Effector memory CD8-positive, alpha-beta T cell (primary cell): ENCODE measurements at regions not wholly inside any gene's neighbourhood (a gene's known extent, or its start where the extent isn't known, plus 50 kb on each side); places are given as distances from the start of the nearest gene placed in this dataset.

Experiments used
- ATAC-seq: fragments of 150-1000 bp; cut with Tn5 transposase; replicated peaks from 2 replicates; pipeline ENCODE4 v1.10.0; 2021; ENCODE audit warnings: mild to moderate bottlenecking, moderate library complexity
- DNase-seq, 3 experiments: peaks; one replicate each; pipeline ENCODE4 v3.0.0; 2021
- H3K27ac Mint-ChIP-seq, 2 donors: one replicate each; pipeline ENCODE4 v1.8.0; 2022; ENCODE audit warnings: mild to moderate bottlenecking in 2 of 2, mixed read lengths in 2 of 2, moderate library complexity in 2 of 2
- H3K27me3 Mint-ChIP-seq, 2 donors: one replicate each; pipeline ENCODE4 v1.8.0; 2022; ENCODE audit warnings: mixed read lengths in 2 of 2
- H3K36me3 Mint-ChIP-seq: one replicate; pipeline ENCODE4 v1.8.0; 2022; ENCODE audit warnings: mild to moderate bottlenecking, moderate library complexity, mixed read lengths; ENCODE audit not compliant: insufficient read depth
- H3K4me1 Mint-ChIP-seq, 2 donors: one replicate each; pipeline ENCODE4 v1.8.0; 2022; ENCODE audit warnings: low read depth in 2 of 2, mixed read lengths in 2 of 2
- H3K4me3 Mint-ChIP-seq, 2 donors: one replicate each; pipeline ENCODE4 v1.8.0; 2022; ENCODE audit warnings: mild to moderate bottlenecking in 2 of 2, mixed read lengths in 2 of 2, moderate library complexity in 2 of 2
- H3K9me3 Mint-ChIP-seq, 2 donors: one replicate each; pipeline ENCODE4 v1.8.0; 2022; ENCODE audit warnings: mixed read lengths in 2 of 2

- no peaks in the 10 kb centered on the region for H3K4me1 Mint-ChIP-seq
- no peak overlapping the region for H3K4me3 Mint-ChIP-seq
- H3K27me3 Mint-ChIP-seq, result no peaks in the 10 kb centered on the region
- ATAC-seq (no peak), DNase-seq (no peak)
- H3K9me3 Mint-ChIP-seq, result peaks cover 0 to 4% of the 10 kb centered on the region in 2 donors
- no peaks in the 10 kb centered on the region for H3K36me3 Mint-ChIP-seq
- no peak overlapping the region for H3K27ac Mint-ChIP-seq
Measured at GRCh38 chr4:125447551-125448290, 133.0 kb downstream of the FAT4 start.

GRCh38 chr4:125456075-125456474, 141.3 kb downstream of the FAT4 start:
- Mint-ChIP-seq H3K27ac (no peak overlapping the region), H3K4me3 (no peak overlapping the region), H3K9me3 (peaks cover 0 to 4% of the 10 kb centered on the region in 2 donors), H3K36me3 (no peaks in the 10 kb centered on the region), H3K4me1 (no peaks in the 10 kb centered on the region), H3K27me3 (no peaks in the 10 kb centered on the region)
- DNase-seq, result no peak
- no peak for ATAC-seq

- Mint-ChIP-seq H3K36me3 (no peaks in the 10 kb centered on the region), H3K27ac (no peak overlapping the region), H3K9me3 (peaks cover 0 to 4% of the 10 kb centered on the region in 2 donors), H3K27me3 (no peaks in the 10 kb centered on the region), H3K4me3 (no peak overlapping the region), H3K4me1 (no peaks in the 10 kb centered on the region)
- ATAC-seq (no peak), DNase-seq (no peak)
Measured at GRCh38 chr4:125459531-125459930, 144.8 kb downstream of the FAT4 start.

- Mint-ChIP-seq H3K4me3 (no peak overlapping the region), H3K4me1 (no peaks in the 10 kb centered on the region), H3K36me3 (no peaks in the 10 kb centered on the region), H3K27ac (no peak overlapping the region), H3K9me3 (peaks cover 0 to 4% of the 10 kb centered on the region in 2 donors), H3K27me3 (no peaks in the 10 kb centered on the region)
- DNase-seq (no peak), ATAC-seq (no peak)
Measured at GRCh38 chr4:125461676-125462363, 147.1 kb downstream of the FAT4 start.

GRCh38 chr4:125464146-125464545, 149.4 kb downstream of the FAT4 start:
- Mint-ChIP-seq H3K4me1 (no peaks in the 10 kb centered on the region), H3K4me3 (no peak overlapping the region), H3K27me3 (no peaks in the 10 kb centered on the region), H3K9me3 (peaks cover 0 to 2% of the 10 kb centered on the region in 2 donors), H3K27ac (no peak overlapping the region), H3K36me3 (no peaks in the 10 kb centered on the region)
- ATAC-seq, result no peak
- no peak for DNase-seq

- no peak overlapping the region for H3K4me3 Mint-ChIP-seq
- peaks cover 4 to 7% of the 10 kb centered on the region in 2 donors for H3K9me3 Mint-ChIP-seq
- H3K27me3 Mint-ChIP-seq, result no peaks in the 10 kb centered on the region
- no peak overlapping the region for H3K27ac Mint-ChIP-seq
- no peaks in the 10 kb centered on the region for H3K36me3 Mint-ChIP-seq
- no peak for ATAC-seq
- no peak for DNase-seq
- no peaks in the 10 kb centered on the region for H3K4me1 Mint-ChIP-seq
Measured at GRCh38 chr4:125481334-125482045, 166.7 kb downstream of the FAT4 start.

- Mint-ChIP-seq H3K4me3 (no peak overlapping the region), H3K9me3 (peaks cover 4 to 7% of the 10 kb centered on the region in 2 donors), H3K36me3 (no peaks in the 10 kb centered on the region), H3K4me1 (no peaks in the 10 kb centered on the region), H3K27me3 (no peaks in the 10 kb centered on the region), H3K27ac (no peak overlapping the region)
- DNase-seq (no peak), ATAC-seq (no peak)
Measured at GRCh38 chr4:125482822-125483221, 168.1 kb downstream of the FAT4 start.

- DNase-seq, result no peak
- no peak overlapping the region for H3K4me3 Mint-ChIP-seq
- H3K27me3 Mint-ChIP-seq, result no peaks in the 10 kb centered on the region
- no peak for ATAC-seq
- H3K9me3 Mint-ChIP-seq, result peaks cover 5 to 7% of the 10 kb centered on the region in 2 donors
- no peaks in the 10 kb centered on the region for H3K36me3 Mint-ChIP-seq
- no peak overlapping the region for H3K27ac Mint-ChIP-seq
- H3K4me1 Mint-ChIP-seq, result no peaks in the 10 kb centered on the region
Measured at GRCh38 chr4:125483278-125483677, 168.5 kb downstream of the FAT4 start.

- H3K27me3 Mint-ChIP-seq, result no peaks in the 10 kb centered on the region
- H3K36me3 Mint-ChIP-seq, result no peaks in the 10 kb centered on the region
- ATAC-seq, result no peak
- H3K4me3 Mint-ChIP-seq, result no peak overlapping the region
- H3K9me3 Mint-ChIP-seq, result peaks cover 0 to 6% of the 10 kb centered on the region in 2 donors
- no peak for DNase-seq
- no peaks in the 10 kb centered on the region for H3K4me1 Mint-ChIP-seq
- no peak overlapping the region for H3K27ac Mint-ChIP-seq
Measured at GRCh38 chr4:125484912-125485311, 170.2 kb downstream of the FAT4 start.

GRCh38 chr4:125486351-125486750, 171.6 kb downstream of the FAT4 start:
- Mint-ChIP-seq H3K27ac (no peak overlapping the region), H3K4me3 (no peak overlapping the region), H3K36me3 (no peaks in the 10 kb centered on the region), H3K4me1 (no peaks in the 10 kb centered on the region), H3K9me3 (peaks cover 0 to 6% of the 10 kb centered on the region in 2 donors), H3K27me3 (no peaks in the 10 kb centered on the region)
- no peak for DNase-seq
- ATAC-seq, result no peak

GRCh38 chr4:125489952-125490690, 175.4 kb downstream of the FAT4 start:
- Mint-ChIP-seq H3K9me3 (peaks cover 0 to 4% of the 10 kb centered on the region in 2 donors), H3K36me3 (no peaks in the 10 kb centered on the region), H3K4me3 (no peak overlapping the region), H3K27ac (no peak overlapping the region), H3K4me1 (no peaks in the 10 kb centered on the region), H3K27me3 (no peaks in the 10 kb centered on the region)
- ATAC-seq (no peak), DNase-seq (no peak)

GRCh38 chr4:125492957-125493356, 178.2 kb downstream of the FAT4 start:
- ATAC-seq, result no peak
- no peaks in the 10 kb centered on the region for H3K27me3 Mint-ChIP-seq
- no peak for DNase-seq
- H3K4me1 Mint-ChIP-seq, result no peaks in the 10 kb centered on the region
- no peaks in the 10 kb centered on the region for H3K36me3 Mint-ChIP-seq
- H3K9me3 Mint-ChIP-seq, result peaks cover 0 to 4% of the 10 kb centered on the region in 2 donors
- H3K27ac Mint-ChIP-seq, result no peak overlapping the region
- H3K4me3 Mint-ChIP-seq, result no peak overlapping the region

GRCh38 chr4:125497861-125498260, 183.1 kb downstream of the FAT4 start:
- H3K36me3 Mint-ChIP-seq, result no peaks in the 10 kb centered on the region
- H3K9me3 Mint-ChIP-seq, result peaks cover 6 to 11% of the 10 kb centered on the region in 2 donors
- H3K27ac Mint-ChIP-seq, result no peak overlapping the region
- no peaks in the 10 kb centered on the region for H3K27me3 Mint-ChIP-seq
- DNase-seq, result no peak
- no peak overlapping the region for H3K4me3 Mint-ChIP-seq
- no peak for ATAC-seq
- no peaks in the 10 kb centered on the region for H3K4me1 Mint-ChIP-seq
